Mucosa of stomach (tissue), 1 donor: ENCODE measurements at regions not wholly inside any gene's neighbourhood (a gene's known extent, or its start where the extent isn't known, plus 50 kb on each side); places are given as distances from the start of the nearest gene placed in this dataset.

Experiments used
- H3K27me3 ChIP-seq: one replicate; pipeline ENCODE4 v1.7.0; 2013; ENCODE audit warnings: mild to moderate bottlenecking, low read length; ENCODE audit not compliant: control insufficient read depth, insufficient read depth
- H3K36me3 ChIP-seq: one replicate; pipeline ENCODE4 v1.7.0; 2013; ENCODE audit warnings: low read length; ENCODE audit not compliant: control insufficient read depth, insufficient read depth
- H3K4me1 ChIP-seq: one replicate; pipeline ENCODE4 v1.7.0; 2013; ENCODE audit warnings: mild to moderate bottlenecking, low read length; ENCODE audit not compliant: control insufficient read depth, insufficient read depth
- H3K4me3 ChIP-seq: one replicate; pipeline ENCODE4 v1.7.0; 2013; ENCODE audit warnings: low read length
- H3K9ac ChIP-seq: one replicate; pipeline ENCODE4 v1.7.0; 2013; ENCODE audit warnings: mild to moderate bottlenecking, low read length, moderate library complexity
- H3K9me3 ChIP-seq: one replicate; pipeline ENCODE4 v1.7.0; 2013; ENCODE audit warnings: mild to moderate bottlenecking, low read length, moderate library complexity; ENCODE audit not compliant: control insufficient read depth
- donor health status: Pancreatic carcinoma.

DNA sequence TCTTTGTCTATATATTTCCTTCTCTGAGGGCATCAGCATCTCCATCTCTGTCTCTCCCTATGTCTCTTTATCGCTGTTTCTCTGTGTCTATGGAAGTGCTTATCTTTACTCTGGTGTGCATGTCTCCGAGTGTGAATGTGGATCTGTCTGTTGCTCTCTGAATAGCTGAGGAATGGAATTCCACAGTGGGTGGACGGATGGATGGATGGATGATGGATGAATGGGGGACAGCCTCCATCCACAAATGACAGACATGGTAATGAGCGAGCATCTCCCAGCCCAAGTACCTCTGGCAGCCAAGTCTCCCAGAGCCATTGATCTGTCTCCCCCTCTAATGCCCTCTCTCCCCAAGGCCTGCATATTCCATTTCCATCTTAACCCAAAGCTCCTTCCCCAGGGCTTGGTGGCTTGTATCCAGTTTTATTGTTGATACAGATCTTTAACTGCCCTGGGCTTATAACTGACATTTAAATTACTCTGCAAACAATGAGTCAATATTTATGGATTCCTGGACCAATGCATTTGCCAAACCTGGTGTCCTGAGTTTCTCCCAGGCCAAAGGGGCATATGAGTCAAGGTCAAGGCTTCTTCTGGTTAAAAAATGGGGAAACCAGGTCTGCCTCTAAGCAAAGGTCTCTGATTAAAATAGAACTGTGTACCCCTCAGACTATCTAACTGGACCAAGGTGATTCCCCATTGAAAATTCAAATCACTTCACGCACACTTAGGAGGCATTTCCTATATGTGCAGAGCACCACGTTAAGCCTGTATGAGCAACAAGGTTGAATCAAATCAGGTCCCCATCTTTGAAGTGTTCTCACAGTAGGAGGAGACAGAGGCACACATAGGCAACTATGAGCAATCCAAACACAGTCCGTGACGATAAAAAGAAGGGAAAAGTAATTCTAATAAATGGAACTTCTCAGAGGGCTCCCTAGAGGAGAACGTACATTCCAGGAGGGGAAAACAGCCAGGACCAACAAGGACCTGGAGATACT lies 109.9 kb downstream of the TLE3 start:
- Histone ChIP-seq H3K9ac (no peak overlapping the region), H3K4me3 (no peak overlapping the region), H3K36me3 (no peaks in the 10 kb centered on the region), H3K4me1 (no peaks in the 10 kb centered on the region), H3K9me3 (no peaks in the 10 kb centered on the region), H3K27me3 (peaks cover 15% of the 10 kb centered on the region)

DNA sequence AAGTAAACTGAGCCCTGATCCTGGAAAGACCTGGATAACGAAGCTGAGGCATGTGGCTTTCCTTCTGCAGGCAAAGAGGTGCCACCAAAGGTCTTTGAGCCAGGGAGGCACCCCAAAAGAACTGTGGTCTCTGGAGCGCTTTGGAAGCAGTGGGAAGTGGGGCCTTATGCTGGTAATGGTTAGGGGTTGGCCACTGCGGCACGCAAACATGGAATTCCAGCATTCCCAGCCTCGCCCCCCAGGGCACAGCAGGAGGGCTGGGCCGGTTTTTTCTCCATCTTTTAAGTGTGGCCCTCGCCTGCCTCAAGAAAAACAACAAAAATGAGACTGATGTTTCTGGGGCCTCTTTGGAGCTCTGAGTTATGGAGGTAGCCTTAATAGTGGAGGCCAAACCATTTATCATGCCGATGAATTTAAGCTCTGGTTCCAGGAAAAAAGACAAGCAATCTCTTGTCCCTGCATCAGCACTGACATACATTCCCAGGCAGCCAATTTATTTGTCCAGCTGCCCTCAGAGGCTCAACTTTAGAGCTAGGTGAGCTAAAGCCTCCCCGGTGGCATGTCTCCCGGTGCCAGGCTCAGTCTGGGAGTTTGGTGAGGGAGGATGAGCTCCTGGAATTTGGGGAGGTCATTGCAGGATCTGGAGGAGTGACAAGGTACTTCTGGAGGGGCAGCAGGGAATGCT lies 109.0 kb downstream of the TLE3 start:
- H3K9ac ChIP-seq: no peak overlapping the region
- no peaks in the 10 kb centered on the region for H3K4me1 ChIP-seq
- no peak overlapping the region for H3K4me3 ChIP-seq
- no peaks in the 10 kb centered on the region for H3K36me3 ChIP-seq
- peaks cover 13% of the 10 kb centered on the region for H3K27me3 ChIP-seq
- no peaks in the 10 kb centered on the region for H3K9me3 ChIP-seq

DNA sequence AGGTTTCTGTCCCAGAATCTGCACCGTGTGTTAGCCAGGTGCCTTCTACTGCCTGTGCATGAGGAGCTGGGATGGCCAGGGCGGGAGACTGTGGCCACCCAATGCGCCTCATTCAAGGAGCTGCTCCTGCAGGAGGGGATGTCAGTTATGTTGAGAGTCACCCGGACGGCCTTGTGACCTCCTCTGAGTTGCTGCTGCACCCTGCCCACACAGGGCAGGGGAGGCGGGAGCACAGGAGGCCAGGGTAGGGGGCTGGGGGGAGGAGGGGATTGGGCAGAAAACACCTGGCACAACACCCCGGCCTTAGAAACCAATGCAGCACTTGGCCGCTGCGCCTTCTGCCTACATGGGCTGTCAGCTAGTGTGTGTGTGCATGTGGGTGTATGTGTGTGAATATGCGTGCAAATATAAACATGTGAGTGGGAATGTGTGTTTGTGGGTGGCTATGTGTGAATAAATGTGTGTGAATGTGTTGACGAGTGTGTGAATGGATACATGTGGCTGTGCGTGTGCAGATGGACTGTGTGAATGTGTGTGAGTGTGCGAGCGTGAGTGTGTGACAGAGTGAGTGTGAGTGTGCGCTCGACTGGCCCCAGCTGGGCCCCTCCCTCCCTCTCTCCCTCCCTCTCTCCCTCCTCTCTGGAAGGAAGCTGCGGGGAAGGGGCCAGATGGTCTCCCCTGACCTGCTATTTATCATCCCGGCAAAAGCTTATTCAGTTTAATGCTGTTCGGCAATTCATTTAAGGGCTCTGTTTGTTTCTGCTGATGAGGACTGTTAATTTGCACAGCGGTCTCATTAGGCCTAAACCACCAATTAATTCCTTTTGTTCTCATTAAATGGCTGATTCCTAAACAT lies 106.9 kb downstream of the TLE3 start:
- H3K4me3 ChIP-seq: no peak overlapping the region
- no peak overlapping the region for H3K9ac ChIP-seq
- H3K4me1 ChIP-seq: no peaks in the 10 kb centered on the region
- H3K27me3 ChIP-seq: peaks cover 13% of the 10 kb centered on the region
- no peaks in the 10 kb centered on the region for H3K9me3 ChIP-seq
- H3K36me3 ChIP-seq: no peaks in the 10 kb centered on the region

DNA sequence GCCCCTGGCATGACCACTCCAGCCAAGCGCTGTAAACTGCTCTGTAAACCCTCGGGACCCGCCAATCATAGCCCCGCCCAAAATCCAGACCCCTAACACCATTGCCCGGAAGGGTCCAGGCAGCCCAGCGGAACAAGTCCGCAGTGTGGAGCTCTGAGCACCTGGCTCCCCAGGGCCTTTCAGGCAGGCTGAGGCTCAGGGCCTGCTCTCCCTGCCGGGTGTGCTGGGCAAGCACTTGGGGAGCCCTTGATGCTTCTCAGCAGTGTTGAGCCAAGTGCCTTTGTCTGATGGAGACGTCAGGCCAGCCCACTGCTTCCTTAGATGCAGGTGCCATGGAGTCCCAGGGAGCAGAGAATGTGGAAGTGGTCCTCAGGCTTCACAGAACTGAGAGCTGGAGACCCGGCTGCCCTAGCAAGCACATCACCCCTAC lies 106.2 kb downstream of the TLE3 start:
- peaks cover 8% of the 10 kb centered on the region for H3K27me3 ChIP-seq
- no peak overlapping the region for H3K4me3 ChIP-seq
- H3K4me1 ChIP-seq: peaks cover 2% of the 10 kb centered on the region
- no peak overlapping the region for H3K9ac ChIP-seq
- no peaks in the 10 kb centered on the region for H3K36me3 ChIP-seq
- H3K9me3 ChIP-seq: no peaks in the 10 kb centered on the region

DNA sequence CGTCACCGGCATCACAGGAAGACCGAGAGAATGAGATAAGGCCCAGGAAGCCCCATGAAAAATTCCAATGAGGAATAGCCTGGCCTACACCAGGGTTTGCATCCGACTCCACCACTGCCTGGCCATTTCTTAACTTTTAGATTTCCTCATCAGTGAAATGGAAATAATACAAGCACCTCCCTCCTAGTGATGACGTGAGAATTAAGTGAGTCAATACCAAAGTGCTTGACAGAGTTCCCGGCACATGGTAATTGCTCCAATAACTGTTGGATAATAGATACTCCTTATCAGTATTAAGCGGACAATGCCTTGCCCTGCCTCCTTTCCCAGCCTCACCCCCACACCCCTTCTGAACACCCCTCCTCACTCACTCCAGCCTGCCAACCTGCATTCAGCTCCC lies 105.4 kb downstream of the TLE3 start:
- H3K4me3 ChIP-seq: no peak overlapping the region
- H3K4me1 ChIP-seq: peaks cover 10% of the 10 kb centered on the region
- H3K27me3 ChIP-seq: peaks cover 4% of the 10 kb centered on the region
- H3K36me3 ChIP-seq: no peaks in the 10 kb centered on the region
- no peaks in the 10 kb centered on the region for H3K9me3 ChIP-seq
- no peak overlapping the region for H3K9ac ChIP-seq

DNA sequence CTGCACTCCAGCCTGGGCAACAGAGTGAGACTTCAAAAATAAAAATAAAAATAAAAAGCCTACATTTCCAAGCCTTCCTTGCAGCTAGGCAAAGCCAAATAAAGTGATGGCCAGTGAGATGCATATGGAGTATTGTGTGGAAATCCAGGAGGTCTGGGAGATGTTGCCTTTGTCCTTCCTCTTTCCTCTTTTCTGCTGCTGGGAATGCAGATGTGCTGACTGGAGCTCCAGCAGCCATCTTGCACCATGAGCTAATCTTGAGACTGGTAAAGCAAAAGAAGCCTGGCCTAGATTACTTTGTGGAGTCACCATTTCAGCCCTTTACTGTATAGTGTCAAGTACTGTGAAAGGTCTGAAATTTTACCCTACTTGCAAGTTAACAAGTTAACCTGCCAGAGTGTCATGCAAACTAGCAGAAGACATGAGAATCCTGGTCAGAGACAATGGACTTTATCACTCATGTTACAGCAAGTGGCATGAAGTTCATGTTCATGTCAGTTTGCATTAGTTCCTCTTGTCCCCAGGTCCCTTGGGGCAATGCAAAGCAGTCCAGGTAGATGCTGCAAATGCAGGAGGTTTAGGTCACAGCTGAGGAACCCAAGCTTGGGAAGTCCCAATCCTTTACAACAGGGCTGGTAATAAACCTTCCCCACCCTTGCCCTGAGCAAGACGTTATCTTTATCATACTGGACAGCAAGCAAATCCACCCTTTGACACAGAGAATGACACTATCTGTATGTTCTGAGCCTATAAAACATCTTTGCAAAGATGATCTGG lies 103.1 kb downstream of the TLE3 start:
- no peaks in the 10 kb centered on the region for H3K36me3 ChIP-seq
- H3K9me3 ChIP-seq: no peaks in the 10 kb centered on the region
- H3K27me3 ChIP-seq: peaks cover 3% of the 10 kb centered on the region
- peaks cover 22% of the 10 kb centered on the region for H3K4me1 ChIP-seq
- H3K9ac ChIP-seq: no peak overlapping the region
- no peak overlapping the region for H3K4me3 ChIP-seq

DNA sequence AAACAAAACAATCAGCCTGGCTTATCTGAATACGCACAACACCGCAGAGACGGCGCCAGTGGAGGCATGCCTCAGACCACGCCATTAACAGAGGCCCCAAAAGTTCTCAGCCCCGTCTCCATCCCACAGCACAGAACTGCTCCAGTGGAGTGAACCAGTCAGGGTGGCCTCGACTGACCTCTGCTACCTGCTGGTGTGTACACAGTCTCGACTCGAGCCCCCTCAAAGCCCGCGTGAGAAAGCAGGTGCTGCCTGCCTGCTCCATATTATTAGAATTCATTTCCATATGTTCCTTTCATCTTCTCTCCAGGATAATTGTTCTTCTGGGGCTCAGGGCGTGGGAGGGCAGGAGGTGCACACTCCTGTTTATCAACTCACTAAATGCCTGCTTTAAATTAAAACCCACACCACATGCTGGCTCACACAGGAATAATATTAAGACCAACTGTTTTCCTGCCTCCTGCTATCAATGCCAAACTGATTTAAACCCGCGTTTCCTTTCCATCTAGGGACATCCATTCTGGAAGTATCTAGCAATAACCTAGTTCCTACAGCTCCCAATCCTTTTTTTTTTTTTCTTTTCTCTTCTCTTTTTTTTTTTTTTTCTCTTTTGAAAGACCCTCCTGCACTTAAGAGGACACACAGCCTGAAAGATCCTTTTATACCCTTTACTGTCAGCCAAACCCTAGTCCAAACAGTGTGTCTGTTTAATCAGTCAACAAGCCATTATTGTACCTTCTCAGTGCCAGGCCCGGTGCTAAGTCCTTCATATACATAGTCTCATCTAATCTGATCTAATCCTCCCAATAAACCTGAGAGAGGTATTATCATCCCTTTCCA lies 101.2 kb downstream of the TLE3 start:
- H3K9ac ChIP-seq: no peak overlapping the region

DNA sequence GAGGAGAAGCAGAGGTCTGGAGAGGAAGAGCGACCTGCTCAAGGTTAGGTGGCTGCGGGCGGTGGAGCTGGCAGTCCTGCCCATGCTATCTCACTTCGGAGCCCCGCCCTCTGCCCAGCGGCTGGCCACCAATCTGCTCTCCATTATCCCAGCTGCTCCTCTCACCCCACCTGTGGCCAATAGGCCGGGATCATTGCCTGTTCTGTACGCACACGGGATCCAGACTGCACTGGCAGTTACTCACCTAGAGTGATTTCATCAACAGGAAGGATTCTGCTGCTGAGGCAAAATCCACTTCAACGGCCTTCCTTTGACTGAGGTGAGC lies 100.6 kb downstream of the TLE3 start:
- H3K4me3 ChIP-seq: no peak overlapping the region
- peaks cover 22% of the 10 kb centered on the region for H3K4me1 ChIP-seq
- no peaks in the 10 kb centered on the region for H3K36me3 ChIP-seq
- no peak overlapping the region for H3K9ac ChIP-seq
- no peaks in the 10 kb centered on the region for H3K27me3 ChIP-seq
- no peaks in the 10 kb centered on the region for H3K9me3 ChIP-seq

More for the DNA sequence above, 101.2 kb downstream of the TLE3 start:
- no peaks in the 10 kb centered on the region for H3K9me3 ChIP-seq
- no peak overlapping the region for H3K4me3 ChIP-seq
- H3K36me3 ChIP-seq: no peaks in the 10 kb centered on the region
- no peaks in the 10 kb centered on the region for H3K27me3 ChIP-seq
- peaks cover 22% of the 10 kb centered on the region for H3K4me1 ChIP-seq
